CD4-positive, alpha-beta T cell treated with Interleukin-1 beta for 1 hour (primary cell): ENCODE measurements at regions not wholly inside any gene's neighbourhood (a gene's known extent, or its start where the extent isn't known, plus 50 kb on each side); places are given as distances from the start of the nearest gene placed in this dataset.

Experiments used
- DNase-seq, 2 donors: peaks; one replicate each; pipeline ENCODE4 v3.0.0-alpha.2; 2020 to 2022

DNA sequence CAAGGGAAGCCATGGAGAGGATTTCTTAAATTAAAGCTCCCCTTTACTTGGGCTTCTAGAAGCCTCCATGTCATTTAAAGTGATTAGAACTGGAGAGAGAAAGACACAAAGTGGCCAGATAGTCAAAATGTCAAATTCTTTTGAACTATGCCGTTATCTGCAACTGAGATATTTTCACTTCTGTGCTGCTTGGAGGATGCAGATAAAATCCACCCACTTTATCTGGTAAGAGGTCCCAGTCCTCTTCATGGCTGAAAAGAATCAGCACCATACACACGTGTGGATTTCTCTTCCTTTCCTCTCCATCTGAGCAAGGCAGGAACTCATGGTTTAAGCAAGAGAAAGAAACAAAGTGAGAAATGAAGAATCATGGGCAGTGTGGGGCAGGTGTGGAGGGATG, 276.9 kb upstream of the RUNX1 start:
- DNase-seq: no peak

DNA sequence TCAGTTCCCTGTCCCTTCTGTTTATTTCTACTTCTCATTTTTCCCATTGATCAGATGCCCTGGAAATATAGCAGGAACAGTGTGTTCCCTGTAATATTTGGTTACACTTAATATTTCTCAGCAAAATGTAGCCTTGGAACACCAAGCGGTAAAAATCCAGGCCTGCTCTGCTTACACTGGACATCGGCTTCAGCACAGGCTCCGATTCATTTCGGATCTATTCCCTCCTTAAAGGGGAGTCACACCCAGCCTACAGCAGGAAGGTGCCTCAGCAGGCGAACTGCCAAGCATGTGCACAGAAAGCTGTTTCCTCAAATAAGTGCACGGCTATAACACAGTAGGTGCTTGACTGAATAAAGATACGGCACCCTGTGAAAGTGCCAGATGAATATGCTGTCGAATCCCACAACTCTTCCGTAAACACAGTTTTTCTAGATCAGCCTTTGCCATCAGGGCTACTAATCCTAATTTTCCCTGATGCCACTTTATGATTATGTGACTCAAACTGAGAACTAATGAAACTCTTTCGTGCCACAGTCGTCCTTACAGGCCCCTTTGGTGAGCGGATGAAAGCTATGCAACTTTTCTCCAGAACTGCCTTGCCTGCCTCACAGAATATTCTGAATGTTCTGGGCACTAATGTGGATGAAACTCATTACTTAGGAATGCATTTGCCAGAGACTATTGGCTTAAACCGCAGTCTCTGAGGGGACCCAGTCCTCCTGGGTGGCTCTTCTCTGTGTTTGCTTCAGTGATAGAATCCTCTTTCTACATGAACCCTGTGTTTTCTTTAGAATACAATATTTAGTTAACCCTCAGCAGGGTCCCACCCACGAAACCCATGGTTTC, 275.5 kb upstream of the RUNX1 start:
- DNase-seq: no peak

DNA sequence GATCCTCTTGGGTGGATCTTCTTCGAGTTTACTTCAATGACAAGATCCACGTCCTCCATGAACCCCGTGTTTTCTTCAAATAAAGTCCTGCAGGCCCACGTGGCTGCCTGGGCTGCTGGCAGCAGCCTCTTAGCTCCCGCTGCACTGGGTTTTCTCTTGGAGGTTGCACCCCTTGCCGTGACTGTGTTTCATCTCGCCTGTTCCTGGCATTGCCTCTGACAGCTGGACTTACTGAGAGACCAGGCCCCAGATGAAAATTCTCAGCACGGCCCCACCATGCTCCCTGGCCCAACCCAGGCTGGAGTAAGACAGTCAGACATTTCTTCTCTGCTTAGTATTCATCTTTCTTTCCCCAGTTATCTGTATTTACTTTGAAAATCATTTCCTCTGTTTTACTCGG, 274.8 kb upstream of the RUNX1 start:
- no peak for DNase-seq

DNA sequence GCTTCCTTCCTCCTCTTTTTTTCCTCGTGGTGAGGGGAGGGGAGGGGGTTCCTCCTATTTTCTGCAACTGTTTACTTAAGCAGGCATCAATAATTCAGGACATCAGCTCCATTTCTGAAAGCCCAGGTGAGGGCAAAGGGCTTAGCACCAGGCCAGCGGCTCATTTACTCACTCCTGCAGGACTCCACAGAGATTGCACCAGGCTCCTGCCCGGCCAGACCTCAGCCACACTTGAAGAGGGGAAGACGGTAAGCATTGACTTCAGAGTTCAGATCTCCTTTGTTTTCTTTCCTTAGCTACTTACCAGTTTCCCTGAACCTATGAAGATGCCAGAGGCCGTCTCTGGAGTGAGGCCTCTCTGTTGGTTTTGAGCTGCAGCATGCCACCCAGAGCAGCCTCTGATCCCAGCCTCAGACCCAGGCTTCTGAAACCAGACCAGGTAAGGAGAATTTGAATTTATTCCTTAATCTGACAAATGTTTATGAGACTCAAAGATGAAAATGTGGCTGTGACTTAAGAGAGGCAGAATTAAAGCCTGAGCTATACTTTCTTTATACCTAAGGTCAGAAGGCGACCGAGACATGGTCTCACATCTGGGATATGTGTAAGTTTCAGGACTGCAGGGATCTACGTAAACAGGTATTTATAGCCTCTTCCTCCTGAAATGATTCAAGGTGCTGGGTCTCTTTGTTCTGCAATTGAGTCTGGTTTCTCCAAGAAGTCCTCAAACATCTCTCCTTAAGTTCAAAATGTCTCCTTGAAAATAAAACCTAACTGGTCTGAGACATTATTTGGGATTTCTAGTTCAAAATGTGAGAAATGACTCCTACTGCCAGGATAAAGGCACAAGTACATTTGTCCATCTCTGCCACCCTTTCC, 272.5 kb upstream of the RUNX1 start:
- no peak for DNase-seq

DNA sequence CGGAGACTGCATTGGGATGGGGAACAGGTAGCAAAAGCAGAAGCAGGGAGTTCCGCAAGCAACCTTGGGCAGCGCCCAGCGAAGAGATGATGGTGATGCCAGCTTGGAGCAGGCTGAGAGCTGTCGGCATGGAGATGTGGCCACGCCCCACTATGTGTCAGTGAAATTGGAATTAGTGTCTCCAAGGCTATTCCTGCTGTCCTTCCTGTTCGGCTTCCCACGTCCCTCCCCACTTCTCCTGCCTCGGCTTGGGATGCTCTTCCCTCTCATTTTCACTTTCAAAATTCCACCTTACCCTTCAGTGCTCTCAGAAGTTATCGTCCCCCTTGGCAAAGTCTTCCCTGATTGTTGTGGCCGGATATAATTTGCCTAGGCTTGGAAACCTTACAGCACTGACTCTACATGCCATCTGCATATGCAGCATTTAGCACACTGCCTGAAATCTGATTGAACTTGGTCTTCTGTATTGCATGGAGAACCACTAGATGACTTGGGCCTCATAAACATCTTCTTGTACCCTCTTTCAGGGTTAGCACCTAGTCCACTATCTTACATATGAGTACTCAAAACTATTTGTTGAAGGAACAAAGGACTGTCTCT, 270.7 kb upstream of the RUNX1 start:
- DNase-seq: no peak

DNA sequence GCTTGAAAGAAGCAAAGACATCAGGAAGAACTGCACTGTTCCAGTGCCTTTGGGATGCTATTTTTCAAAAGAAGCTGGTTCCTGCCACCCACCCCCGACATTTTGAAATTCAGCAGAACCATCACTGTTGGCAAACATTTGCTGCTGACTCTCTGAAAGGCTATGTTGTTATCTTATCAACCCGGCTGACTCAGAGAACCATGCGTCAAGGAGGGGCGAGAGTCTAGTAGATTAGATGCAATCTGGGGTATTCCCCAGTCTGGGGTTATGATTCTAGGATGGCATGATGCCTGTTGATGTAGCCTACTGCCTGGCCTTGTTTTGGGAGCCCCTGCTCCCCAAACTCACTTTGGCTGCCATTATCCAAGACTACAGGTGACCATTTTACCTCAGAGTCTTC, 267.8 kb upstream of the RUNX1 start:
- peak in 1 of 2 donors; percentile 1 for DNase-seq

DNA sequence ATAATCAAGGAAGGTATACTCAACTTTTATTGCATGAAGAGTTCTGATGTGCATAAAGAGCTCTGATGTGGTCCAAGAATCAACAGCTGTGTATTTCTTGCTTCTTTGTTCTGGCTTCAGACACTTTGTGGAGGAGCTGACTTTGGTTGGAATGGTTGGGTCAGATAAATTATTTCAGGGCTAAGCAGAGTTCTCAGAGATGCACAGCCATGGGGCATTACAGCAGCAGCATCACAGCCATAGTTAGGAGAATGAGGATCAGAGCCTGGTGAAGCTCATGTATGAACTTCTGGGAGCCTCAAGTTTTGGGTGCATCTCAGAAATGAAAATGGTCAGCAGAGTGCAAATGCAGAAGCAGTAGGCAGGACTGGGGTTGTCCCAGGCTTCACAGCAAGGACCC, 267.4 kb upstream of the RUNX1 start:
- DNase-seq: no peak

DNA sequence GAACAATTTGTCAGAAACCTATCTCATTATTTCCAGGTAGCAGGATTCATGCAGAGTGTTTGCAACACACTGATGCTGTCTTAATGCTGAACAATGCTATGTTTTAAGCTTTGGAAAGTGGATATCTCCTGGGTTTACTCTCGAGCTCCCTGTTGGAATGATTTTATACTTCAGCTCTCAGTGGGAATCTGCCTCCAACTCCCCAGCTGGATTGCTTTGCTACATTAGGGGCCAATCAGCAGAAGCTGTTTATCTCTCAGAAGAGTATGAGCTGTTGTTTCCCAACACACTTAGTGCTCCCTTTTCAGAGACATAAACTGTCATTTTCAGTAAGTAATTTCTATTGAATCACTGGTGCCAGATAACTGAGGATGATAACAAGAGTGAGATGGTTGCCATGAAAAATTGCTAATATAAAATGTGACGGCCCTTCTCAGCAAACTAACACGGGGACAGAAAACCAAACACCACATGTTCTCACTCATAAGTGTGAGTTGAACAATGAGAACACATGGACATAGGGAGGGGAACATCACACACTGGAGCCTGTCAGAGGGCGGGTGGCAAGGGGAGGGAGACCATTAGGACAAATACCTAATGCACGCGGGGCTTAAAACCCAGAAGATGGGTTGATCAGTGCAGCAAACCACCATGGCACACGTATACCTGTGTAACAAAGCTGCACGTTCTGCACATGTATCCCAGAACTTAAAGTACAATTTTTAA, 265.9 kb upstream of the RUNX1 start:
- DNase-seq: no peak

DNA sequence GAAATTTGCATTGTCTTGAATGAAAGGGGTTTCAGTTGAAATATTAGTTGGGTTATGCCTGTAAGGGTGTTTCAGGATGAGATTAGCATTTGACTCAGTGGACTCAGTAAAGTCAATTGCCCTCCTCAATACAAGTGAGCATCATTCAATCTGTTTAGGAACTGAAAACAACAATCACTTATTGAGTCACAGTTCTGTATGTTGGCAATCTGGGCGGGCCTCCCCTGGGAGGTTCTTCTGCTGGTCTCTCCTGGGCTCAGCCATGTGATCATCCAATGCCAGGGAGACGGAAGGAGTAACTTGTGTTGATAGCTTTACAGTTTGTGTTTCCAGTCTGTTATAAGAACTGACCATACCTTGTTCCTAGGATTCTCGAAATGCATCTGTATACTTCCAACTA, 262.9 kb upstream of the RUNX1 start:
- no peak for DNase-seq

DNA sequence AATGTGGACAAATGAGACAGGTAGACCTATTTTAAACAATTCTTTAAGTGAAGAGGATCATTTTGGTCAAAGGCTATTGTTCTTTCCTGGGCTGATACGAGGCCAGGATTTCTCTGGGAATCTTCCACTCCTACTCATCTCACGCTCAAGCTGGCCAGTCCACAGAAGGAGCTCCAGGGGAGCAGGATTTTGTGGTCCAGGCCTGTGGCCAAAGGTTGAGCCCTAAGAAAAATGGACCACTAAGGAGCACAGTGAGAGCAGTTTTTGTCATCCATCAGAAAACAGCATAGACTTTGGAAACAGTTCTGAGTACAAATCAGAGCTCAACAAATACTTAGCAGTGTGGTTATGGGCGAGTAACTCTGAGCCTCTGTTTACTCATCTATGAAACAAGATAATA, 260.2 kb upstream of the RUNX1 start:
- no peak for DNase-seq

DNA sequence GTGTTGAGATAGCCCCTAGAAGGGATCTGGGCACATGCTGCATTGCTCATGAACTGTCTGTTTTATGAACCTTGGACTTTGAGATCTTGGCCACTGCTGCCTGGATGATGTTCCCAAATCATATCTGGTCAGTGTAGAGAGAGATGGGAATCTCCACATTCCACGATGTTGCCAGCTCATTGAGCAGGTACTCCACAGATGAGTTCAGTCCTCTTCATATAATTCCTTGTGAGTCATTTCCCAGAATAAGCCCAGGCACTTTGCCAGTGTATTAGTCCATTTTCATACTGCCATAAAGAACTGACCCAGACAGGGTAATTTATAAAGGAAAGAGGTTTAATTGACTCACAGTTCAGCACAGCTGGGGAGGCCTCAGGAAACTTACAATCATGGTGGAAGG, 254.0 kb upstream of the RUNX1 start:
- no peak for DNase-seq

DNA sequence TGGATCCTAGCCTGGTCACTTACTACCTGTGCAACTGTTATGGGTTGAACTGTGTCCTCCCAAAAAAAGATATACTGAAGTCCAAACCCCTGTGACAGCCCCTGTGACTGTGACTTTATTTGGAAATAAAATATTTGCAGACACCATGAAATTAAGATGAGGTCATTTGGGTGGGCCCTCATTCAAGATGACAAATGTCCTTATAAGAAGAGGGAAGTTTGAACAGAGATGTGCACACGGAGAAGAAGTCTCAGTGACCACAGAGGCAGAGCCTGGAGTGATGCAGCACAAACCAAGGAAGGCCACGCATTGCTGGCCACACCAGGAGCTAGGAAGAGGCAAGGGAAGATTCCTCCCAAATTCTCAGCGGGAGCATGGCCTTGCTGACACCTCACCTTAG, 249.7 kb upstream of the RUNX1 start:
- no peak for DNase-seq

DNA sequence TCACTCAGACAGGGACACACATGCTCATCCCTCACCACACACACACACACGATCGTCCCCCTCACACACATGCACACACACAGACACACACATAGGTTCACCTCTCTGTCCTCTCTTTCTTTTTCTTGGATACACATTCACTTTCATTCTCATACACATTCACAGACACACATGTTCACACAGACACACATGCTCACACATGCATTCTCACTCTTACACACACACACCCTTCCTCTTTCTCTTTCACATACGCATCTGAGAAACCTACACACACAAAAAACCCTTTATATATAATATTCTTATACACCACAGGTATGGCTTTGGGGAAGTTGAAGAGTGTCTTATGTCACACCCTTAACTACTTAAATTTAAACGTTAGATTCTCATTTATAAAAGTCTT, 248.6 kb upstream of the RUNX1 start:
- no peak for DNase-seq

DNA sequence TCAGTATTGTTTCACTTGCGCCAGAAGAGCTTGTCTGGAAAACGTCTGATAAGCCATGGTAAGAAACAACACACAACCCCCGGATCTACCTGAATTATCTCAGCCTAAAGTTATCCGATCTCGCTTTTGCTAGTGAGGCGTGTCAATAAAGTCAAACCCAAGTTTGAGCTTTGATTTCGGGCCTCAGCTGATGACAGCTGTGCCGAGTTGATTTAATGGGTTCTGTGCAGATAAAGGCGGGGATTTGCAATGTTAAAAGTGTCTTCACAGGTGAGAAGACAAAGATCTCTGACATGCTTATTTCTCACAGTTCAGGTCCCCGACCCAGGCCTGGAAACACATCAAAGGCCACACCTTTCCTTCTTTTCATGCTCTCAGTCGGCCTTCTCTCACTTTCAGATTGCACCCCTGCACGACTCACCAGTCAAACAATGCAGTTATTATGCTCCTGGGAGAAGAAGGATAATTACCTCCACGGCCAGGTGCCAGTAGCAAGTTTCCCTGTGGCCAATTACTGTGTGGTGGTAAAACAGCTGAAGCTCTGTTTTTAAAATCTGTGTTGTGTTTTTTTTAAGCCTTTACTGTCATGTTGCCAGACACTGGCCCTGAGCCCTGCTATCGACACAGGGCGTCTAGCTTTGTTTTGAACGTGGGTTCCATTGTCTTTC, 245.3 kb upstream of the RUNX1 start:
- no peak for DNase-seq

DNA sequence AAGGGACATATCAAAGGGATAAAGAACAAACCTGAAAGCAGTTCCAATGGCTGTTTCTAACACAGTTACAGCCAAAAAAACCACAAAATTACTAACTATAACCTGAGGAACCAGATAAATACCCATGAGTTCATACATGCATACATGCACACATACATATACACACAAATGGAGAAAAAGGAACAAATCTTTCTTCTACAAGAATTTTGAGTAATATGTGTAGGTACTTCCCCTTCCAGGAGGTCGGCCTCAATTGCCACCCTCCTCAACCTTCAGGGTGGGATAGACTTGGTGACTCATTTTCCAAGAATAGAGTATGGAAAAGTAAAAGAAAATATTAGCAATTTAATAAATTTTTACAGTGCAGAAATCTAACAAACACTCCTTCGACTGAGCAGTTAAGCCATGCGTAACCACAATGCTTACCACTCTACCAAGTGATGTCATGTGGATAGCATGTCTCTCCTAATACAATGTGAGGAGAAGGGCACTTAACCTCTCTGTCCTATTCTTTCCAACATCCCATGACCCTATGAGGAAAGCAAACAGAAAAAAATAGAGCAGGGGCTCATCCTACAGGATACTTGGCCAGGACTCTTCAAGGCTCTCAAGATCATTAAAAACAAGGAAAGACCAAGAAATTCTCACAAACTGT, 243.0 kb upstream of the RUNX1 start:
- DNase-seq: no peak

DNA sequence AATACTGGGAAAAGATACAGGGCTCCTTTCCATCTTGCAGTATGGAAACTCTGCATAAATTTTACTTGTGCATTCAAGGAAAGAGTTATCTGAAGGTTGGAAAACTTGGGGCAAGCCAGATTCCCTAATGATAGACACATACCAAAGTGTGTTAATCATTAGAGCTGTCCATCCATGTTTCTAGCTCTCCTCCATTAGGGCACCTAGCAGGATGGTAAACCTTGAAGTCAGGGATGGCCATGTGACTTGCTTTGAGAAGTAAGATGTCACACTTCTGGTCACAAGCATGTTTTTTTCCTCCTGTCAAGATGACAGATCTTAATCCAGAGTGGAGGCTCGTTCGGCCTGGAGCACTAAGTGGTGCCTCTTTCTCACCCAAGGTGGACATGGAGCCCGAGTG, 241.9 kb upstream of the RUNX1 start:
- DNase-seq: no peak

DNA sequence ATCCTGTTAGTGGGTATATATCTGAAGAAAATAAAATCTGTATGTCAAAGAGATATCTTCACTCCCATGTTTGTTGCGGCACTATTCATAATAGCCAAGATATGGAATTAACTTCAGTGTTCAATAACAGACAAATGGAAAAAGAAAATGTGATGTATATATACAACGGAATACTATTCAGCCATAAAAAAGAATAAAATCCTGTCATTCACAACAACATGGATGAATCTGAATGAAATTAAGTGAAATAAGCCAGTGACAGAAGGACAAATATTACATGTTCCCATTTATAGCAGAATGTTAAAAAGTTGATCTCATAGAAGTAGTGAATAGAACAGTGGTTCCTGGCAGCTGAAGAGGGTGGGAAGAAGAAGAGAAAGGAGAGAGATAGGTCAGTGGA, 239.1 kb upstream of the RUNX1 start:
- DNase-seq: no peak

DNA sequence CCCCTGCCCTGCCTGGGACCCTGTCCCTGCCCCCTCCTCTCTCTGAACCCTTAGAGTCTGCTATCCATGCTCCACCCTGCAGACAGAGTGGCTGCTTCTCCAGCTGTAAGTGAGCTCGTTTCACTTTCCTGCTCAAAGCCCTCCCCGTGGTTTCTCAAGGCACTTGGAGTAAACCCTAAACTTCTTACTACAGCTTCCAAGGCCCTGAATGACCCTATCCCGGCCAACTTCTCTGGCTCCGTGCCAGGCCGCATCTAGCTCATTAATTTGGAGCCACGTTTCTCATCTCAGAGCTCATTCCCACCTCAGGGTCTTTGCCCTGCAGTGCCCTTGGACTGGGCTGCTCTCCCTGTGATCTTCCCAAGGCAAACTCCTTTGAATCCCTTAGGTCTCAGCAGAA, 235.1 kb upstream of the RUNX1 start:
- no peak for DNase-seq

DNA sequence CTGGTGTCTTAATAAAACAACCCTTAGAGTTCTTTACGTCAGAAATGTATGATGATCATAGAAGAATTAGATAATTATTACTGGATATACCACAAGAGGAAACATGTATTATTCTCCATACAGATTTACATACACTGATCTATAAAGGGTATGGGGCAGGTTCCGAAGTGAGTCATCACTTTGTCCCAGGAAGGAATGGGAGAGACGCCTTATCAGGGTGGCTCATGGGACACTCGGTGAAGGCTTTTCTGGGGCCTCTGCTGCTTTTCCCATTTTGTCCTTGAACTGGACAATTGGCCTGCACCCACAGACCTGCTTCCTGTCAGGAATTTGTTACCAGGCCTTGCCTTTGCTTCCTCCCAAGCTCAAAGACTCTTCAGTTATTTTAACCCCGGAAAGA, 233.8 kb upstream of the RUNX1 start:
- DNase-seq: no peak

DNA sequence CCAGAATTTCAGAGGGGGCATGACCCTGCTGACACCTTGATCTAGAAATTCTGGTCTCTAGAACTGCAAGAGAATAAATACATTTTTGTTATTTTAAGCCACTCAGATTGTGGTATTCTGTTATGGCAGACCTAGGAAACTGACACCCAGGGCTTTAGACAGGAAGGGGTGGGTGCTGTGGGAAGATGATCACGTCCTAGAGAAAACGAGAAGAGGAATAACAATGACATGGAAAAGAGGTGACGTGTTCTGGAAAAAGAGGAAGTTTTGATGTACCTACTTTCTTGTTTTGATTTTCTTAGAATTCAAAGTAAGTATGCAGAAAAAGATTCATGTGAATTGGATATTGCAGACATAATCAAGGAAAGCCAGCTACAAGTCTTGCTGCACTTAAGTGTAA, 232.9 kb upstream of the RUNX1 start:
- DNase-seq: no peak

DNA sequence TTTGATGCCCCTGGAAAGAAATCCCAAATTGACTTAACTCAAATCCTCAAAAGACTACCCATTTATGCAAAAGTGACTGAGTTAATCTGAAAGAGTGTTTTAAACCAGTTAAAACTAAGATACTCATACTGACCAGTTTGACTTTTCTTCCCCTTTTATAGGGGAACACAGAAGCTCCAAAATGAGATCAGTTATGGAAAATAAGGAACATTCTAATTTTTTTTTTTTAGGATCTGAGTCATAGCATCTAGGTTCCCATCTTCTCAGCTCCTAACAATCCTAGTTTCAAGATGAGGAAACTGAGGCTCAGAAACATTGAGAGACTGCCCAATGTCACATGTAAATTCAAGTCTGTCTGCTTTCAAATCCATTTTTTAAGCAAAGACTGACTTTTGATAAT, 231.1 kb upstream of the RUNX1 start:
- DNase-seq: no peak

DNA sequence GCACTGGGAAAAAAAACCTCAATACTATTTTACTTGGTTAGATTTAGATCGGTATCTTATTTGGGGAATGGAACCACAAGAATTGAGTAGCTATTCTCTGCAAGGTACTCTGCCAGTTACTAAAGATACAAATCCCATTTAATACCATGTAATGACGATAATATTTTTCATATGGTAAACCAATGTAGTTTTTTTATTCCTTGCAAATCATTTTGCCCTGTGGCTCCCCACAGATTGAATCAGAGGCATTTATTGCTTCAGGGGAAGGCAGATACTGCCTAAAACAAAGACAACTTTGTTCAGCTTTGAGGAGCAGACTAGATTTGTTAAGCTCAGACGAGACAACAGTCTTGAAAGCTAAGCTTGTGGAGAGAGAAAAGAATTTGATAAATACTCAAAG, 226.7 kb upstream of the RUNX1 start:
- no peak for DNase-seq
